GM23248 (cell line): ENCODE measurements at regions not wholly inside any gene's neighbourhood (a gene's known extent, or its start where the extent isn't known, plus 50 kb on each side); places are given as distances from the start of the nearest gene placed in this dataset.
"Not testable (repeated sequence)": the region's sequence is repeated elsewhere in the genome, so short reads cannot be mapped to it uniquely, and the experiment has no call there.

Experiments used
- DNase-seq: peaks from one replicate; pipeline ENCODE4 v3.0.0-alpha.2; 2015
- H2AFZ ChIP-seq: fragments of 200-600 bp; sonication (generic); 2 replicates; pipeline ENCODE4 v1.6.1; 2016; ENCODE audit warnings: antibody characterized with exemption
- H3F3A ChIP-seq: fragments of 200-600 bp; sonication (generic); 2 replicates; pipeline ENCODE4 v1.6.1; 2016; ENCODE audit warnings: mild to moderate bottlenecking, antibody characterized with exemption, mixed run types; ENCODE audit not compliant: insufficient read depth
- H3K27ac ChIP-seq: fragments of 200-600 bp; sonication (generic); 2 replicates; pipeline ENCODE4 v1.5.1; 2016; ENCODE audit warnings: mild to moderate bottlenecking
- H3K27me3 ChIP-seq: fragments of 200-600 bp; sonication (generic); replicated peaks from 2 replicates; pipeline ENCODE4 v1.6.1; 2016; ENCODE audit warnings: mild to moderate bottlenecking; ENCODE audit not compliant: insufficient read depth
- H3K36me3 ChIP-seq: fragments of 200-600 bp; sonication (generic); 2 replicates; pipeline ENCODE4 v1.6.1; 2016; ENCODE audit warnings: low read depth, mild to moderate bottlenecking
- H3K4me1 ChIP-seq: fragments of 200-600 bp; sonication (generic); 2 replicates; pipeline ENCODE4 v1.6.1; 2016; ENCODE audit warnings: mild to moderate bottlenecking; ENCODE audit not compliant: insufficient read depth
- H3K4me2 ChIP-seq: fragments of 200-600 bp; sonication (generic); one replicate; pipeline ENCODE4 v1.6.1; 2016; ENCODE audit warnings: mild to moderate bottlenecking; ENCODE audit not compliant: unreplicated experiment
- H3K4me3 ChIP-seq: fragments of 200-600 bp; sonication (generic); 2 replicates; pipeline ENCODE4 v1.5.1; 2016; ENCODE audit warnings: mild to moderate bottlenecking
- H3K79me2 ChIP-seq: fragments of 200-600 bp; sonication (generic); 2 replicates; pipeline ENCODE4 v1.6.1; 2016; ENCODE audit warnings: mild to moderate bottlenecking; ENCODE audit not compliant: insufficient read depth
- H3K9ac ChIP-seq: fragments of 200-600 bp; sonication (generic); 2 replicates; pipeline ENCODE4 v1.6.1; 2016; ENCODE audit warnings: mild to moderate bottlenecking
- H3K9me2 ChIP-seq: fragments of 200-600 bp; sonication (generic); 2 replicates; pipeline ENCODE4 v1.6.1; 2016; ENCODE audit warnings: mixed run types, mild to moderate bottlenecking, moderate library complexity; ENCODE audit not compliant: insufficient read depth
- H3K9me3 ChIP-seq: fragments of 200-600 bp; sonication (generic); one replicate; pipeline ENCODE4 v1.6.1; 2017; ENCODE audit warnings: low read depth
- H4K20me1 ChIP-seq: fragments of 200-600 bp; sonication (generic); 2 replicates; pipeline ENCODE4 v1.6.0; 2016; ENCODE audit not compliant: insufficient read depth
- EZH2 ChIP-seq: fragments of 200-600 bp; sonication (generic); IDR thresholded peaks from 2 replicates; pipeline ENCODE4 v1.6.1; 2018; ENCODE audit warnings: antibody characterized with exemption, mild to moderate bottlenecking; ENCODE audit not compliant: insufficient read depth, poor library complexity, severe bottlenecking
- EZH2phosphoT487 ChIP-seq: fragments of 200-600 bp; sonication (generic); IDR thresholded peaks from 2 replicates; pipeline ENCODE4 v1.6.1; 2018; ENCODE audit warnings: antibody characterized with exemption, moderate library complexity, mild to moderate bottlenecking, low read depth; ENCODE audit not compliant: insufficient read depth
- WGBS, 2 experiments: methylation state at CpG; one replicate each; pipeline ENCODE4 v1.1.6; 2015 to 2017; ENCODE audit warnings: low lambda C conversion rate in 2 of 2, low coverage in 1 of 2; ENCODE audit errors: missing lambda C conversion rate in 2 of 2; 5-methylcytosine and 5-hydroxymethylcytosine counted together
- in situ Hi-C: fragments of 300-500 bp; cut with MboI; formaldehyde crosslinking; loops from 2 replicates; pipeline ENCODE4 v1.15.0; 2020

DNA sequence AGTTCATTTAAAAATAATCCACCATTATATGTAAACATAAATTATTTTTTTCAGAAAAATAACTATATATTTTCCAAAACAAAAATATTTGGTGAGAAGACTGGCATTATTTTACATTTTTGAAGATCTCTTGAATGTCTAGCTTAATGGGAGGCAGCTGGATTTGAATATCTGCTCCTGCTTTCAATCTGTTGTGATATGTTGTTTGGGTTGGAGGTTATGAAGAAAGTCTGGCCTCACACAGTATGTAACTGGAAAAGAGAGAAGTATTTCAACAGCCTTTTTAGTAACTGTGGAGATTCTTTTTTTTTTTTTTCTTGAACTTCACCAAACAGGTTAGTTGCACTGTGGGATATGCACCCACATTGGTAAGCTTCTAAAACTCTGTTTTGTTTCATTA, 84.7 kb upstream of the SLIT3 start:
- in situ Hi-C loops = no loop called here
- Histone ChIP-seq H3K27ac (no peak overlapping the region), H2AFZ (no peak overlapping the region), H3K36me3 (no peaks in the 10 kb centered on the region), H3K4me2 (no peak overlapping the region), H3K27me3 (no peaks in the 10 kb centered on the region), H3K9ac (no peak overlapping the region), H3K9me2 (no peaks in the 10 kb centered on the region), H3F3A (no peaks in the 10 kb centered on the region), H3K4me3 (no peak overlapping the region), H3K4me1 (no peaks in the 10 kb centered on the region), H4K20me1 (no peaks in the 10 kb centered on the region), H3K9me3 (no peaks in the 10 kb centered on the region), H3K79me2 (no peaks in the 10 kb centered on the region)
- no peak for DNase-seq
- no peak for TF ChIP-seq EZH2
- no peak for TF ChIP-seq EZH2phosphoT487

- H3F3A ChIP-seq = no peaks in the 10 kb centered on the region
- H3K9me2 ChIP-seq = no peaks in the 10 kb centered on the region
- no peaks in the 10 kb centered on the region for H3K79me2 ChIP-seq
- H4K20me1 ChIP-seq = no peaks in the 10 kb centered on the region
- no peak overlapping the region for H3K4me3 ChIP-seq
- H3K9me3 ChIP-seq = no peaks in the 10 kb centered on the region
- 56 to 69% methylated on average over 5 of the region's 5 CpGs for WGBS, 2 experiments
- in situ Hi-C loops = no loop called here
- H3K27ac ChIP-seq = no peak overlapping the region
- no peaks in the 10 kb centered on the region for H3K27me3 ChIP-seq
- H3K4me1 ChIP-seq = no peaks in the 10 kb centered on the region
- TF ChIP-seq EZH2phosphoT487 (no peak), EZH2 (no peak)
- no peak overlapping the region for H2AFZ ChIP-seq
- H3K4me2 ChIP-seq = no peak overlapping the region
- DNase-seq = no peak
- no peak overlapping the region for H3K9ac ChIP-seq
- no peaks in the 10 kb centered on the region for H3K36me3 ChIP-seq
Observed at GRCh38 chr5:169384661-169385060, 83.7 kb upstream of the SLIT3 start.

- no peak overlapping the region for H3K4me3 ChIP-seq
- peak; percentile 23 for DNase-seq
- no peaks in the 10 kb centered on the region for H4K20me1 ChIP-seq
- no peaks in the 10 kb centered on the region for H3F3A ChIP-seq
- no peak overlapping the region for H3K27ac ChIP-seq
- H3K9me3 ChIP-seq = no peaks in the 10 kb centered on the region
- no peak for TF ChIP-seq EZH2phosphoT487
- no peak for TF ChIP-seq EZH2
- no peak overlapping the region for H3K9ac ChIP-seq
- H3K4me2 ChIP-seq = no peak overlapping the region
- H3K79me2 ChIP-seq = no peaks in the 10 kb centered on the region
- H2AFZ ChIP-seq = peak overlapping the region; percentile 19; the same call in 1 of the 2 replicates
- WGBS, 2 experiments = 65 to 67% methylated on average over 2 of the region's 2 CpGs
- H3K4me1 ChIP-seq = peaks cover 8% of the 10 kb centered on the region; the same call in 1 of the 2 replicates
- in situ Hi-C loops = no loop called here
- no peaks in the 10 kb centered on the region for H3K9me2 ChIP-seq
- H3K27me3 ChIP-seq = no peaks in the 10 kb centered on the region
- H3K36me3 ChIP-seq = no peaks in the 10 kb centered on the region
Observed at GRCh38 chr5:169374761-169375160, 73.8 kb upstream of the SLIT3 start.

DNA sequence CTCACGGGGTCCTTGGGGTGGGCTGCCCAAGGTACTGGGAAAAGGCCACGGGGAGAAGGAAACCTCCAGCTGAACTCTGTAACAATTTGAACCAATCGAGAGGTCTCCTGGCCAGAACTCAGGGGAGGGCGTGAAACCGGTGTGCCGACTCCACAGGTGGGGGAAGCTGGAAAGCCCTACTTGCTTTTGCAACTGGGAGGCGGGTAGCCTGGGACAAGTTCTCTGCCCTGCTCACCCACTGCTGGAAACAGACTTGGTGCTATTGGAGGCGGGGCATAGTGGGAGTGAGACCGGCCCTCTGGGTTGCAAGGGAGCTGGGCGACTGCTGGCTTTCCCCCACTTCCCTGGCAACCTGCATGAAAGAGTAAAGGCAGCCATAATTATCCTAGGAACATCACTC, 73.2 kb upstream of the SLIT3 start:
- Histone ChIP-seq H3K27me3 (no peaks in the 10 kb centered on the region), H3K9me3 (no peaks in the 10 kb centered on the region), H3K27ac (no peak overlapping the region), H3K4me3 (no peak overlapping the region), H3K4me1 (peaks cover 8% of the 10 kb centered on the region; the same call in 1 of the 2 replicates), H3K79me2 (no peaks in the 10 kb centered on the region), H3K36me3 (no peaks in the 10 kb centered on the region), H3F3A (no peaks in the 10 kb centered on the region), H2AFZ (no peak overlapping the region), H3K4me2 (no peak overlapping the region), H3K9ac (no peak overlapping the region), H3K9me2 (no peaks in the 10 kb centered on the region), H4K20me1 (no peaks in the 10 kb centered on the region)
- in situ Hi-C loops = no loop called here
- TF ChIP-seq EZH2phosphoT487 = no peak
- no peak for TF ChIP-seq EZH2
- WGBS, 2 experiments = 86 to 89% methylated on average over 10 of the region's 10 CpGs
- no peak for DNase-seq

GRCh38 chr5:169371801-169372200, 70.9 kb upstream of the SLIT3 start:
- H3K9me3 ChIP-seq, H3K9ac ChIP-seq, H3K4me2 ChIP-seq, in situ Hi-C loops, H3K79me2 ChIP-seq, H2AFZ ChIP-seq, H3K9me2 ChIP-seq, H3F3A ChIP-seq, H3K4me3 ChIP-seq, DNase-seq, H3K27ac ChIP-seq, H3K27me3 ChIP-seq, H3K36me3 ChIP-seq, H4K20me1 ChIP-seq: not testable (repeated sequence)
- peaks cover 13% of the 10 kb centered on the region; the same call in 1 of the 2 replicates for H3K4me1 ChIP-seq
- WGBS, 2 experiments = 93 to 96% methylated on average over 2 of the region's 2 CpGs
